DMS79 (cell line): ENCODE measurements at regions not wholly inside any gene's neighbourhood (a gene's known extent, or its start where the extent isn't known, plus 50 kb on each side); places are given as distances from the start of the nearest gene placed in this dataset.

Experiments
- DNase-seq: peaks from one replicate; lab custom pipeline; 2025; lab: John Stamatoyannopoulos, UW

GRCh38 chr11:25970726-25971508 is 361.0 kb upstream of the ANO3 start:
- DNase-seq: no peak

DNA sequence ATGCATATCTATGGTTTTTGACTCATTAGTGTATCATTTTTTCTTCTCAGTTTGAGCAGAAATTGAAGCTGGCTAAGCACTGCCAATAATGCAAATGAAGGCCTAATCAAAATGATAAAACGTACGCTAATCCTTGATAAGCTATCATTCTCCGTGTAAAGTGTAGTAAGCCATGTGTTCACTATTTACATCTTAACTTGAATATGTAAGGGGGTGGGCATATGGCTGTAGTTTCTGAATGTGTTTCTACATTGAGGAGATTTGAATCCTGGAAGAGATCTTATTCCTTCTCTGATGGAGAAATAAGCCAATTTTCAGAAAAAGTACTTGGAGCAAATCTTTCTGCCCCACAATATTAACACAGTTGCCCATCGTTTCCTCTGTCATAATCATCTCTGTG is 351.8 kb upstream of the ANO3 start:
- no peak for DNase-seq

GRCh38 chr11:25981998-25982397 is 349.9 kb upstream of the ANO3 start:
- DNase-seq: no peak

- DNase-seq: no peak
Measured at GRCh38 chr11:25983280-25983679, 348.6 kb upstream of the ANO3 start.

- no peak for DNase-seq
Measured at GRCh38 chr11:25988178-25988577, 343.8 kb upstream of the ANO3 start.

- DNase-seq: no peak
Measured at GRCh38 chr11:25990406-25990805, 341.5 kb upstream of the ANO3 start.

DNA sequence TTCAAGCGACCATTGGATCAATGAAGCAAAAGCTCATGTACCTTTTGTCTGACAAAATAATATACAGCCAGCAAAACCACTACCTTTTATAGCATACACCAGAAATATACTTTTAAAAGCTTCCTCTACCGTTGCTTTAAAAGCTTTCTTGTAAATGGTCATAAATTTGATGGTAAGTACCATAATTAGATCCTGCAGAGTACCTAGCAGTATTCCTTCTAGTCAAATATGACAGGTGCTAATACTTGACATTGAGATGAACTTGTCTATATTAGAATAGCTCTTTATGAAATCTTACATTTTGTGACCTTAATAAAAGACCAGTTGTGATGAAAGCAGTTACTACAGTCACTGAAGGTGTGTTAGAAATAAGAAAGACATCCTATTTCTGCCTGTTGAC is 340.5 kb upstream of the ANO3 start:
- no peak for DNase-seq

- no peak for DNase-seq
Measured at GRCh38 chr11:25992294-25992693, 339.6 kb upstream of the ANO3 start.

DNA sequence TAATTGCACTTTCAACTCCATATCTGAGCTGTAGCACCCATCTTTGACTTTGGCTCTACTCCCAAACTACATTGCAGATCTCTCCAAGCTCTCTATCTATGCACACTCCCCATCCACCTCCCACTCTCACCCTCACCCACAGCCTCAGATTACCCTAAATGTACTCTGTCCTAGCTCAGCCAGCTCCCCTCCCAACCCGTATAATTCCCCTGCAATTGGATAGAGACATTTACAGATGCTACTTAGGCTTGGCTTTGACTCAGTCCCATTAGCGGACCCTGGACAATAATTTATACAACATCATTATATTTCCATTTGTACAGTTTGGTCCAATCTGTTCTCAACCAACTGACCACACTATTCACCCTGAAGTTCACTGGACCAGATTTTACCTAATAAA is 338.9 kb upstream of the ANO3 start:
- no peak for DNase-seq

DNA sequence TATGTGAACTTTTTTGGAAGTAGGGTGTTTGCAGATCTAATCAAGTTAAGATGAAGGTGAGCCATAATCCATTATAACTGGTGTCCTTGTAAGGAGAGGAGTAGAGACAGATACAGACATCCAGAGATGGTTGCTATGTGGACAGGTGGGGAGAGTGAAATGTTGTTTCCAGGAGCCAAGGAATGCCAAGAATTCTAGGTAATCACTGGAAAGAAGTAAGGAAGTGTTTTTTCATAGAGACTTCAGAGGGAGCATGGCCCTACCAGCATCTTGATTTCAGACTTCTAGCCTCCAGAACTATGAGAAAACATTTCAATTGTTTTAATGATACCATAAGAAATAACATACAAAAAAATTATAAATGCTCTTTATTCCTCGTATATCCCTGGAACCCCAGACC is 320.5 kb upstream of the ANO3 start:
- DNase-seq: no peak

DNA sequence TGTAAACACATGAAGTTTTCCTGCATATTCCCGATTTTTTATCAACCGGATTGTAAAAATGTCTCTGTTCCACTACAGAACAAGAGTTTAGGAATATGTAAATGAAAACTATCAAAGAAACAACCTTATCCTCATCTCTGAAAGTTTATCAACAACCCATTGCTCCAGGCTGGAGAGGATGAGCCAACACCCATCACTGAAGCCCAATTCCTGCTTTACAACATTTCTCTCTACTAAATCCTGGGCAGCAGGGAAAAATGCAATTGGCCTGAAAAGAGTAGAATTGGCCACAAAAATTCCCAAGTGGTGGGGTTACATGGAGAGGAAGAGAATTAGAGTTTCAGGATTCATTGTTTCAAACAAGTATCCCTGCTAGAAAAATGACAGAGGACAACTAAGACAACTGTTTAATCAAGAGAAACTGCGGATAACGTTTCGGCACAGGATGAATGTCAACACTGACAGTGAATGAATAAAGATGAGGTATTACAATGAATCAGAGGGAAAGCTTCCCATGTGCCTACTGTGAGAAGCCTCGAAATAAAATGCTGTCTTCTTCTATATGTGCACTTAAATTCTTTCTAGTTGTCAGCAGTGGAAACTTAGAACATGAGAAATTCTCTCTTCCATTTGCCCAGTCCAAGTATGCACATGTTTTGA is 317.3 kb upstream of the ANO3 start:
- DNase-seq: no peak

GRCh38 chr11:26017322-26017860 is 314.5 kb upstream of the ANO3 start:
- DNase-seq: no peak

GRCh38 chr11:26017903-26018302 is 314.0 kb upstream of the ANO3 start:
- no peak for DNase-seq

GRCh38 chr11:26018336-26018735 is 313.6 kb upstream of the ANO3 start:
- DNase-seq: no peak

DNA sequence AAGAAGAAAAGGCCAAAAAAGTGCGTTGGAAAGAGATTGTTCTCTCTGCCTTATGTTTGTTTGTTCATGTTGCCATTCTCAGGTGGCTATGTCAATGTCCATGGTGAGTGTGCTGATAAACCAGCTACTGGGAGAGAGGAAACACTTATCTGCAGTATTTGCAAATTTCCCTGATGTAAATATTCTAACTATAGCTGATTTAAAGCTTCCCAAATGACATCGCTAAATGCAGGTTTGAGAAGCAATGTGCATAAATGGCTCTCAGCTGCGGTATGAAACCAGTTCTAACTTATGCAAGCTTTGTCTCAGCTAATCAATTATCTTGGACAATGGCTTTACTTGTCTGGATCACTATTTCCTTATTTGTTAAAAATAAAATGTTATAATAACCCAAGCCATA is 312.5 kb upstream of the ANO3 start:
- no peak for DNase-seq

GRCh38 chr11:26021017-26021416 is 310.9 kb upstream of the ANO3 start:
- no peak for DNase-seq

- DNase-seq: no peak
Measured at GRCh38 chr11:26023057-26023456, 308.9 kb upstream of the ANO3 start.

DNA sequence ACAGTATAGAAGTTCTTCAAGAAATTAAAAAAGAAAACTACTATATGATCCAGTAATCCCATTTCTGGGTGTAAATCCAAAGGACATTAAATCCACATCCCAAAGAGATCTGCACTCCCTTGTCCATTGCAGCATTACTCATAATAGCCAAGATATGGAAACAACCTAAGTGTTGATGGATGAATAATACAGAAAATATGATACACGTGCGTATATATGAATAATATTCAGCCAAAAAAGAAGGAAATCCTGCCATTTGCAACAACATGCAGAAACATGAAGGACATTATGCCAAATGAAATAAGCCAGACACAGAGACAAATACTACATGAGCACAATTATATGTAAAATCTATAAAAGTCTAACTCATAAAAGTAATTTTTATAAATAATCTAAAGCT is 306.3 kb upstream of the ANO3 start:
- DNase-seq: no peak

GRCh38 chr11:26026078-26026477 is 305.9 kb upstream of the ANO3 start:
- DNase-seq: no peak

GRCh38 chr11:26027887-26028286 is 304.0 kb upstream of the ANO3 start:
- no peak for DNase-seq

DNA sequence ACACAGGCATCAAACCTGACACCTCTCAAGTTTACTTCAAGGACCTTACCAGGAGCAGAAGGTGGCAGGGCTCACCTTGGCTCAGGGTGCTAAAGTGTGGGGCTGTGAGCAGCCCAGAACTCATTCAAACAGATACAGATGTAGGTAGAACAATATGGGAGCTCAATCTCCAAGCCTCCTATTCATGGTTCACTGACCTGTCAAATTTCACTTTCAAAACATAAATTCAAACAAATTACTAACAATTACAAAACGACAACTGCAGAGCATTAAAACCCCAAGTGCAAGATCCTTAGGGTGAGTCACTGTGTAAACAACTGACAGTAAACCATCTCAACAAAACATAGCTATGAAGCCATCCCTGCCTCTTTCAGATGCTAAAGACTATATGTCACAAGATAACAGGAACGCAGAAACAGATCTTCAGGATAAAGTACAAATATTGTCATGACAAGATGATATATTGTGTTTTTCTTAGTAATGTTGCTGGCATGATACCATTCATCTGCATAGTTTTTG is 303.5 kb upstream of the ANO3 start:
- no peak for DNase-seq

- no peak for DNase-seq
Measured at GRCh38 chr11:26030399-26030798, 301.5 kb upstream of the ANO3 start.

DNA sequence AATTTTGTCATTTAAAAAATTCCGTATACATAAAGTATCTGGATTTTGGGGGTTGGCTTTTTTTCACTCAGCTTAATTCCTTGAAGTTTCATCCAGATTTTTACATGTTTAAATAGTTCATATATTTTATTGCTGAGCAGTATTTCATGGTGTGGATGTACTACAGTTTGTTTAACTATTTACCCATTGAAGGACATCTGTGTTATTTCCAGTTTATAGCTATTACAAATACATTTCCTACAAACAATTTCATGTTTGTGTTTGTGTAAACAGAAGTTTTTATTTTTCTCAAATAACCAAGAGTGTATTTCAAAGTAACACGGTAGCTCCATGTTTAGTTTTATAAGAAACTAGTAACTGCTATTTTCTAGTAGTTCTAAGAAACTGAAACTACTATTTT is 299.7 kb upstream of the ANO3 start:
- DNase-seq: no peak
